MCF 10A (cell line): ENCODE measurements at regions not wholly inside any gene's neighbourhood (a gene's known extent, or its start where the extent isn't known, plus 50 kb on each side); places are given as distances from the start of the nearest gene placed in this dataset.

Experiments
- BruUV-seq: library from RNA; stranded (reverse); fragments of 400-500 nt; replicated peaks from 2 replicates; lab custom pipeline; 2021; lab: Mats Ljungman, UMichigan
- CTCF ChIA-PET: fragments of 300-600 bp; sonication (Branson Sonifier 250); formaldehyde crosslinking; extraction: SDS; loops from one replicate; lab custom pipeline; 2021; ENCODE audit warnings: antibody characterized with exemption, inconsistent platforms; lab: Yijun Ruan, JAX
- POLR2A ChIA-PET: fragments of 300-600, 350-650 bp; sonication (Branson Sonifier 250); formaldehyde crosslinking; extraction: SDS; loops from one replicate; lab custom pipeline; 2020; ENCODE audit warnings: antibody characterized with exemption, inconsistent platforms; lab: Yijun Ruan, JAX
- DNase-seq: peaks from one replicate; pipeline ENCODE4 v3.0.0-alpha.2; 2018; ENCODE audit not compliant: unreplicated experiment
- H3K27ac Mint-ChIP-seq: one replicate; pipeline ENCODE4 v1.8.0; 2022; ENCODE audit warnings: mild to moderate bottlenecking, low read depth, mixed read lengths; ENCODE audit not compliant: unreplicated experiment
- H3K27me3 Mint-ChIP-seq: one replicate; pipeline ENCODE4 v1.8.0; 2022; ENCODE audit warnings: mixed read lengths; ENCODE audit not compliant: insufficient read depth, unreplicated experiment
- H3K36me3 Mint-ChIP-seq: one replicate; pipeline ENCODE4 v1.8.0; 2022; ENCODE audit warnings: mild to moderate bottlenecking, moderate library complexity, mixed read lengths; ENCODE audit not compliant: insufficient read depth, unreplicated experiment
- H3K4me1 Mint-ChIP-seq: one replicate; pipeline ENCODE4 v1.8.0; 2022; ENCODE audit warnings: mixed read lengths; ENCODE audit not compliant: insufficient read depth, unreplicated experiment
- H3K4me3 Mint-ChIP-seq: one replicate; pipeline ENCODE4 v1.8.0; 2022; ENCODE audit warnings: mild to moderate bottlenecking, moderate library complexity, mixed read lengths; ENCODE audit not compliant: unreplicated experiment
- H3K9me3 Mint-ChIP-seq: one replicate; pipeline ENCODE4 v1.8.0; 2022; ENCODE audit warnings: mixed read lengths; ENCODE audit not compliant: unreplicated experiment
- intact Hi-C: fragments of 100-400 bp; cut with micrococcal nuclease; formaldehyde crosslinking; loops from 2 replicates; pipeline ENCODE4 v1.14.1; 2022
- TF ChIP-seq, protein P1 (sequence below): fragments of 200-600 bp; IDR thresholded peaks from one replicate; pipeline ENCODE4 v1.8.0; 2022; ENCODE audit warnings: antibody characterized with exemption, mild to moderate bottlenecking; ENCODE audit not compliant: unreplicated experiment

DNA sequence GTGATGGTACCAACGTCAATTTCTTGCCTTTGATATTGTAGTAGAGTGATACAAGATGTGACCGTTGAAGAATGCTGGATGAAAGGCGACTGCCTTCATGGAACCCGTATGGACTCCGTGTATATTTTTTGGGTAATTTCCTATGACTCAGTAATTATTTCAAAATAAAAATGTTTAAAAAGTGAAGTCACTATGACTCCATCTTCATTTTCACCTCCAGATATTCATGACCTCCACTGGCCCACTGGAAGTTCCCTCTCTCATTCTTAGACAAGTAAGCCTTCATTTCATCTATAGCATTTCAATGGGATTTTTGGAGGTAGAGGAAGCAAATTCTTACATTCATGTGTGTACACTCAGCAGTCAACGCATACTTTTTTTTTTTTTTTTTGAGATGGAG, 111.8 kb upstream of the NUDT7 start:
- Mint-ChIP-seq H3K36me3 (no peaks in the 10 kb centered on the region), H3K27ac (no peak overlapping the region), H3K9me3 (no peaks in the 10 kb centered on the region), H3K4me3 (no peak overlapping the region), H3K27me3 (no peaks in the 10 kb centered on the region), H3K4me1 (no peaks in the 10 kb centered on the region)
- intact Hi-C loops, result no loop called here
- DNase-seq, result peak; percentile 7
- TF ChIP-seq, protein P1, sequence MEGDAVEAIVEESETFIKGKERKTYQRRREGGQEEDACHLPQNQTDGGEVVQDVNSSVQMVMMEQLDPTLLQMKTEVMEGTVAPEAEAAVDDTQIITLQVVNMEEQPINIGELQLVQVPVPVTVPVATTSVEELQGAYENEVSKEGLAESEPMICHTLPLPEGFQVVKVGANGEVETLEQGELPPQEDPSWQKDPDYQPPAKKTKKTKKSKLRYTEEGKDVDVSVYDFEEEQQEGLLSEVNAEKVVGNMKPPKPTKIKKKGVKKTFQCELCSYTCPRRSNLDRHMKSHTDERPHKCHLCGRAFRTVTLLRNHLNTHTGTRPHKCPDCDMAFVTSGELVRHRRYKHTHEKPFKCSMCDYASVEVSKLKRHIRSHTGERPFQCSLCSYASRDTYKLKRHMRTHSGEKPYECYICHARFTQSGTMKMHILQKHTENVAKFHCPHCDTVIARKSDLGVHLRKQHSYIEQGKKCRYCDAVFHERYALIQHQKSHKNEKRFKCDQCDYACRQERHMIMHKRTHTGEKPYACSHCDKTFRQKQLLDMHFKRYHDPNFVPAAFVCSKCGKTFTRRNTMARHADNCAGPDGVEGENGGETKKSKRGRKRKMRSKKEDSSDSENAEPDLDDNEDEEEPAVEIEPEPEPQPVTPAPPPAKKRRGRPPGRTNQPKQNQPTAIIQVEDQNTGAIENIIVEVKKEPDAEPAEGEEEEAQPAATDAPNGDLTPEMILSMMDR, result no peak
- POLR2A ChIA-PET, result no interaction called here
- CTCF ChIA-PET, result no interaction called here
- BruUV-seq, result no TSS peak

DNA sequence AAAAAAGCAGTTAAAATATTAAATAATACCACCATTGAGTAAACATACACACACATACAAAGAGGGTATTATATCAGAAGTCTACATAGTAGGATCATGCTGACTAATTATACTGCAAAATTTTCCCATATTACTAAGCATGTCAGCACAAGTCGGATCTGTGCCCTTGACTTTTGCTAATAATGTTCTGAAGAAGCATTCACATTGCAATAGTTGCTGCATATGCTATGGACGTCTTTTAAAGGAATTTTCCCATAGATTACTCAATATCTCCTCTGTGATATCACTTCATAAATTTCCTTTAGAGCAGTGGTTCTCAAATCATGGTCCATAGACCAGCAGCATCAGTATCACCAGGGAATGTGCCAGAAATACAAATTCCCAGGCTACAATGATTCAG, 110.9 kb upstream of the NUDT7 start:
- TF ChIP-seq, protein P1, result no peak
- H3K36me3 Mint-ChIP-seq, result no peaks in the 10 kb centered on the region
- no peaks in the 10 kb centered on the region for H3K4me1 Mint-ChIP-seq
- DNase-seq, result peak; percentile 5
- BruUV-seq, result no TSS peak
- POLR2A ChIA-PET, result no interaction called here
- no peak overlapping the region for H3K27ac Mint-ChIP-seq
- intact Hi-C loops, result no loop called here
- no peak overlapping the region for H3K4me3 Mint-ChIP-seq
- CTCF ChIA-PET, result interaction anchor here (0.6 kb wide), 1 partner anchor 836 kb away, joined by 3 read pairs; no protein-coding TSS in a partner anchor
- H3K27me3 Mint-ChIP-seq, result peaks cover 6% of the 10 kb centered on the region
- H3K9me3 Mint-ChIP-seq, result no peaks in the 10 kb centered on the region

DNA sequence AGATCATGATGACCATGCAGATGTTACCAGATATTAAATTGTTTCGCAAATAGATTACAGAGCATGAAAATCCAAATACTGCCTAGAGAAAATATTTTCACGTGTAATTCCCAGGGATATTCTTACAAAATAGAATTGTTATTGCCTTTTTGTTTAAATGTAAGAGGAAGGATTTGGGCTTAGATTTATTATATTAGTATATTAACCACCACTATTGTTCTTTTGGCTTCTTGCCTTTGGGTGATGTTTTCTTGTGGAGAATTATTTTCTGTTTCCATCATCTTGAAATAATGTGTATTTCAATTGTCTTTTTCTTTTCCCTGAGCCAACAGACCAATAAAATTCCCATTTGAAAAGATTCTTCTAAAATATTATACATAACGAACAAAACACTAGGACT, 109.7 kb upstream of the NUDT7 start:
- H3K27ac Mint-ChIP-seq, result no peak overlapping the region
- TF ChIP-seq, protein P1, result no peak
- no peaks in the 10 kb centered on the region for H3K4me1 Mint-ChIP-seq
- peaks cover 12% of the 10 kb centered on the region for H3K27me3 Mint-ChIP-seq
- CTCF ChIA-PET, result interaction anchor here (0.5 to 1.0 kb wide), 2 partner anchors 22 to 93 kb away, joined by 3 to 5 read pairs; no protein-coding TSS in a partner anchor
- intact Hi-C loops, result no loop called here
- POLR2A ChIA-PET, result no interaction called here
- DNase-seq, result no peak
- BruUV-seq, result no TSS peak
- H3K36me3 Mint-ChIP-seq, result no peaks in the 10 kb centered on the region
- no peaks in the 10 kb centered on the region for H3K9me3 Mint-ChIP-seq
- H3K4me3 Mint-ChIP-seq, result no peak overlapping the region

DNA sequence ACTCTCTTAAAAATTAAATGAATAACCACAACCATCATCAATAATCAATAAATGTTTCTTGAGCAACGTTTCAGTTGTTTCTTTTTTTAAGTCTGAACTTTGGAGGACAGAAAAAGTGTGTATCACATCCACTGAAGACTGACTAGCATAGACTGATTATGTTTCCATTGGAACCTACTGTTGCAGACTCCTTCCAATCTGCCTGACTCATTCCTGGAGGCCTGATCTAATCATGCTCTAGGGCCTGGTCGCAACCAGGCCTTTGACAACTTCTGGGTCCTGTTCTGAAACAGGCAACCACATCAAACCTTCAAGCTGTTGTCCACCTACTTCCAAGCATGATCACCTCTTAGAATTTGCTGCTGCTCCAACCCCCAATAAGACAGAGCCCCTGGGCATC, 109.2 kb upstream of the NUDT7 start:
- Mint-ChIP-seq H3K27ac (no peak overlapping the region), H3K4me3 (no peak overlapping the region), H3K4me1 (no peaks in the 10 kb centered on the region), H3K9me3 (no peaks in the 10 kb centered on the region), H3K36me3 (no peaks in the 10 kb centered on the region), H3K27me3 (peaks cover 12% of the 10 kb centered on the region)
- DNase-seq, result no peak
- ChIA-PET POLR2A (no interaction called here), CTCF (interaction anchor here (0.8 kb wide), 1 partner anchor 393 kb away, joined by 3 read pairs; no protein-coding TSS in a partner anchor)
- intact Hi-C loops, result no loop called here
- BruUV-seq, result no TSS peak
- TF ChIP-seq, protein P1, result no peak
